GM19328 (cell line): ENCODE measurements at regions not wholly inside any gene's neighbourhood (a gene's known extent, or its start where the extent isn't known, plus 50 kb on each side); places are given as distances from the start of the nearest gene placed in this dataset.
"Not testable (repeated sequence)": the region's sequence is repeated elsewhere in the genome, so short reads cannot be mapped to it uniquely, and the experiment has no call there.

ENCODE experiments used
- ATAC-seq: cut with Tn5 transposase; IDR thresholded peaks from one replicate; pipeline ENCODE4 v1.9.1; 2021; ENCODE audit warnings: mild to moderate bottlenecking, moderate library complexity; ENCODE audit not compliant: unreplicated experiment

DNA sequence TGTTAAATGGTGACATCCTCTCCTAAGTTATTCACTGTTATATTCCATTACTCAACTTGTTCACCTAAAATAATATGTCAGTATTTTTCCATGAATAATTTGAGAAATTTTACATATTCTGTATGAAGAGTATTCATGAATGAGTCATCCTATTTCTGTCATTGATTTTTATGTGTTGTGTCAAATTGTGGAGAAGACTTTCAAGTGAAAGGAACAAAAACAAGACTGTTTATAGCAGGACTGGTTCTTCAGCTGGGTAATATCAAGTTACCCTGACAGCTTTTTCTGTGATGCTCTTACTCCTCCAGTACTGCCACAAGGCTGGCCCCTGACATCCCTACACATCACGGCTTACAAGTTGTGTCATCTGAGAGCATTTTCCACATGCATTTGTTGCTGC is 847.7 kb downstream of the NCAM2 start:
- ATAC-seq, result no peak

DNA sequence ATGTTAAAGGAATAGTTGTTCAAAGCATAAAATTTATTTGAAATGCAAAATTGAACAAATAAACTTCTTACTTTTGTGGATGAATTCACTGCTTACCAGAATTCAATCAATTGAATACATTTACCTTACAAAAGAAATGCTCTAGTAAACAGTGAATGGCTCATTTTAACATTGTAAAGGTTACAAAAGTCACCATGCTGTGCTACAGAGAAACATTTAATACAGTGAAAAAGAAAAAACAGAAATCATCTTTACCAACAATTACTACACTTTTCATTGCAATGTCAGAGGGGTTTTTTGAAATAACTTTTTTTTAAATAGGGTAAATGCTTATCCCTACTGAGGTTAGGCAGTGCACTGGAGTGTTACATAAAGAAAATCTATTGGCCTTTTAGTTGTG is 853.0 kb downstream of the NCAM2 start:
- ATAC-seq, result no peak

- no peak for ATAC-seq
These were observed 853.4 kb downstream of the NCAM2 start for GRCh38 chr21:21851657-21852056.

GRCh38 chr21:21858502-21859334 is 860.5 kb downstream of the NCAM2 start:
- ATAC-seq, result no peak

DNA sequence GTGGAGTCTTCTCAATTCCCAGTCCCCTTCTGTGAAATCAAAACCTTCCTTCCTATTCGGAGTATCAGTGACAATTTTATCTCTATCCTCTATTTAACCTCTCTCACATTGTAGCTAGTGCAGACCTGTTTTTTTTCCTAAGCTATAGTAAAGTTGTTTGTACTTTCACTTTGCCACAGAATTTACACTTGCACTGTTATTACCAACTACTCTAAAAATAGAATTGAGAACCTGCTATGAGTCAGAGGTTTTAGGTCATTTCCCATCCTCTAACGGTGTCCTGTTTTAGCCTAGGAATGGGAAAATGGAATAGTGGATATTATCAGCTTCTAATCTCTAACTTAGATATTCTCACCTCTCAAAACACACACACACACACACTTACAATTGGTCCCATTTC is 862.7 kb downstream of the NCAM2 start:
- no peak for ATAC-seq

DNA sequence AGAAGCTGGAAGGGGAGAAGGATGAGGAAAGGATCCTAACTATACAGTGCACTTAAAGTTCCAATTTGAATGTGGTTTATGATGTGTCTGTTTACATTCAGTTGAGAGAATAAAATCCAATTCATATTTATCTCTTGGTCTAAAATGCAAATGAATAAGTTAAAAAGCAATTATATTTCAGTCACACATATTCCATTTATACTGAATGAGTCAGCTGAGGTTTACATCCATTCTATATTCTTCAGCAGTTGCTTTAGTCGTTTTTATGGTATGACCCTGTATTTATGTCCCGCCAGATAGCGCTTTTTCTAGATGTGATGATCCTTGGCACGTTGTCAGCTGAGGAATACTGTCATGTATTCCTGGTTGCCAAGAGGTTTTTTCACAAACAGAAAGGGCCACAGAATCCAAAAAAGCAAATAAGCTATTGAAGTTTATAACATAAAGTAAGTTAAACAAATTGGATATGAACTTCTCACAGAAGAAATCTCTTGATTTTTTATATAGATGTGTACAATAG is 866.2 kb downstream of the NCAM2 start:
- no peak for ATAC-seq

- ATAC-seq, result no peak
These were observed 899.2 kb downstream of the NCAM2 start for GRCh38 chr21:21897275-21897883.

- ATAC-seq, result no peak
These were observed 900.6 kb downstream of the NCAM2 start for GRCh38 chr21:21898801-21899200.

DNA sequence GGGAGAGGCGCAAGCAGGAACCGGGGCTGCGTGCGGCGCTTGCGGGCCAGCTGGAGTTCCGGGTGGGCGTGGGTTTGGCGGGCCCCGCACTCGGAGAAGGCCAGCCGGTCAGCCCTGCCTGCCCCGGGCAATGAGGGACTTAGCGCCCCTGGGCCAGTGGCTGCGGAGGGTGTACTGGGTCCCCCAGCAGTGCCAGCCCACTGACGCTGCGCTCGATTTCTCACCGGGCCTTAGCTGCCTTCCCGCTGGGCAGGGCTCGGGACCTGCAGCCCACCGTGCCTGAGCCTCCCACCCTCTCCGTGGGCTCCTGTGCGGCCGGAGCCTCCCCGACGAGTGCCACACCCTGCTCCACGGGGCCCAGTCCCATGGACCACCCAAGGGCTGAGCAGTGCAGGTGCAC is 904.2 kb downstream of the NCAM2 start:
- ATAC-seq, result not testable (repeated sequence)

- ATAC-seq, result no peak
These were observed 909.1 kb downstream of the NCAM2 start for GRCh38 chr21:21907271-21907670.

GRCh38 chr21:21915816-21916215 is 917.6 kb downstream of the NCAM2 start:
- ATAC-seq, result no peak

DNA sequence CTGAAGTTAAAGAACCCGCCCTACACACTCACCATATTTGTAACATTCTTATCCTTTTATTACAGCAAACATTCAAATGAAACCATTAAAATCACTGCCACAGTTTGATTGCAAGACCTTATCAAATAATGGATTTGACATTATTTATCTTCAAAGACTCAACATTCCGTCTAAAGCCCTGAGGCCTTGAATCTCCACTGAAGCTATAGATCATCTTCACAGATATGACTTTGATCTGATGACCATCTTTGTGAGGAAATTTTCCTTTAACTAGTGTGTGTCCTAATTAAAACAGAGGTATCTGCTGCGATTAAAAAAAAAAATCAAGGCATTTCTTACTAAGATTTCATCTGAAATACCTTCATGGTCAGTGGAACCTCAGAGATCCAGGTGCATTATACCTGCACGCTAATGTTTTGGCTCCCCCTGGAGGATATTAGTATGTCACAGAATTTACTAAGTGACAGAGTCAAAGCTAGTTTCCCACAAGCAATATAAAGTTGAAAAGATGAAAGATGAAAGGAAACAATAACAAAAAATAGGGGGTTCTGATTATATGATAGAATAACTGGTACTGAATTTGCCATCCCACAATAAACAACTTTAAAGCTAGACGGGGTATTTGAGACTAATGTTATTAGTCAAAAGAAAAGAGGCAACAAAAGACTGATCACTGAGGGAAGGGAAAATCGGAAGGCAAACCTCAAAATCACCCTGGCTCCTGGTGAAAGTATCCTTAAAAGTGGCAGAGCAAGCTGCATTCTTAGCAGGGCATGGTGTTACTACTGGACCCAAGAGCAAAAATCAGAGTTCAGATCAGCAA is 923.4 kb downstream of the NCAM2 start:
- no peak for ATAC-seq

- no peak for ATAC-seq
These were observed 931.0 kb downstream of the NCAM2 start for GRCh38 chr21:21929226-21929625.

DNA sequence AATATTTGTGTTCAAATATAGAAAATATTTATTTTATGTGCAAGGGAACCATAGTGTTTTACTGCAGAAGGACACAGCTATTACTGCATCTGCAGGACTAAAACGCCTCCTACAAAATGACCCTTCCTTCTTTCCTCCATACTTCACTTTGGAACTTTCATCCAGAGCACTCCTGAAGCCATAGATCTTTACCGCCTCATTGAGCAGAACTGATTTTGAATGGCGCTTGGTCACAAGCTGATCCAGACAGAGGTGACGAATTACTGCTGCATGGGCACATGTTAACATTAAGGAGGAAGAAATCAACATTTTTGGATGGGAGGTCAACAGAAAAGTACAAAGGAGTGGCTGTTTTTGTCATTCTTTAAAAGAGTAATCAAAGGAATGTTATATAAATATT is 931.6 kb downstream of the NCAM2 start:
- no peak for ATAC-seq

GRCh38 chr21:21952566-21952965 is 954.4 kb downstream of the NCAM2 start:
- ATAC-seq, result no peak

DNA sequence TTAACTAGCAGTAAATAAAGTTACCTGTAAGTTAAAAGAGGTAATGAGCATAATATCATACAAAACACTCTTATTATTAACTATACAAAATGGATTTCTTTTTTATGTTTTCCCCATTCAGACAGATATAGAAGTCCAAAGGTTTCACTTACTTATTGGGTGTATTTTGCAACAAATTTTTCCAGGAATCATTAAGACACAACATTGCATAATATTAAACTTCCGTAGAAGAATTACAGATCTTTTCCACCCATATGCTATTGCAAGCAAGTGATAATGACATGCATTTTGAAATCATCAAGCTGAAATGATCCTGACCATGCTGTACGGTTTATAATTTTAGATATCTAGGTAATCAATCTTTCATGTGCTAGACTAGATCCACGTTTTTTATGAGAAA is 957.0 kb downstream of the NCAM2 start:
- no peak for ATAC-seq

- no peak for ATAC-seq
These were observed 959.3 kb downstream of the NCAM2 start for GRCh38 chr21:21957490-21957889.

GRCh38 chr21:21963911-21964310 is 965.7 kb downstream of the NCAM2 start:
- ATAC-seq, result no peak

DNA sequence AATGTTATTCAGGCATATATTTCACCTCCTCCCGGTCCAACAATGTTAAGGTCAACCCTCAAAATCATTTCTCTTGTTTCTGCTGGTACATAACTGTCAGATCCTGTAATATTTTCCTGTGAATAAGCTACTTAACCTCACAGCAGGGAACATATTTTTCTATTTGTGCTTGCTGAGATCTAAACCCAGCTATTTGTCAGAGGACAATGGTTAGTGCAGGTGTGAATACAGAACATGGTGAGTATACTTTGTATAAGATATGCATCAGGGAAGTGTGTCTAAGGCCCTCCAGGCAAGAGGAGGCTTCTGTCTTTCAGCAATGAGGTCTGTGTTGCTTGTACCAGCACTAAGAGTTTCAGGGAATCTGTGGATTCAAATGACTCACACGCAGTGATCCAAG is 970.6 kb downstream of the NCAM2 start:
- no peak for ATAC-seq

DNA sequence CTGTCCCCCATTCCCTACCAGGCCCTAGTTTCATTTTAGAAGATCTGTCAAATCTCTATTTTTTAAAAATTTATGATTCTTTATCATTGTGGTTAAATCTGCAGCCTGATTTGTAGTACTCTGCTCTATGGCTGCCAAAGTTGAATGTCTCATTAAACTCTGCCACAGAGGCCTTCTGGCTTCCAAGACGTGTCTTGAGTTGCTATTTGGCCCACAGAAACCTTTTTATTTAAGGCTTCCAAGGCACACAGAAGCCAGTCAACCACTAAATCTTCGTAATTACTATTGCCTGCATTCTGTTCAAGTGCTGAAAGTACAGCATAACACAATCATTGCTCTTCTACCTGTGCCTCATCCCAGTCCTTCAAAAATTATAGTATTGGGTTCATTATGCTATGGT is 971.0 kb downstream of the NCAM2 start:
- ATAC-seq, result no peak

DNA sequence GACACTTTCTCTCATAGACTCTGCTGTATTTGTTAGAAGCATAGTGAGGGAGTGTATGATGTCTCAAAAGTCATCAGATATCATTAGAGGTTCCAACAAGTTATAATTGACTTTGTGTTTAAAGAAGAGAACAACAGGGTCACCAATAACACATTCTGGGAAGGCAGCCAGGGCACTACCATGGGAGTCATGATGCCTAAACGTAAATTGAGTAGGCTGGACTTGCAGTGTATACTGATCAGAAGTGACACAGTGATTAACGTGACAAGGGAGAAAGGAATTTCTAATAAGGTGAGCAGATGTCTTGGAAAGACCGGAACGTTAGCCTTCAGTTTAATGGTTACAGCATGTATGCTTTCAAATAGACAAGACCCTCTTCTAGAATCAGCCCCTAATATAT is 973.2 kb downstream of the NCAM2 start:
- no peak for ATAC-seq

DNA sequence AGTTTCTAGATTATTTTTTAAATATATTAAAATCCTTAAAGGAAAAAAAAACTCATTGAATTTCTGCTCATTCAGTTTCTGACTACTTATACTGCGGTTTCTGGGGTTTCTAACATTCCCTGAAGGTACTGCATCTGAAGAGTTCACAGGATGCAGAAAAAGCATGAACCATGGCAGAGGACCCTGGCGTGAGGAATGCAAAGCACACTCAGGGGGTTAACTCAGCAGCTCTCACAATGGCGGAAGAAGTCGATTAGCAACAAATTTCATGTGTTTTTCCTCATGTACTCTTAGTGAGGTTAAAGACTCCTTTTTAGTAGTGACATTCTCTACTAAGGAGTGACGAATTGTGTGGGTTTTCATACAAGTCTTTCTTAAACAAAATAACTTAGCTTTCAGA is 975.6 kb downstream of the NCAM2 start:
- no peak for ATAC-seq
